Midbrain (tissue), 1 donor: ENCODE measurements at regions not wholly inside any gene's neighbourhood (a gene's known extent, or its start where the extent isn't known, plus 50 kb on each side); places are given as distances from the start of the nearest gene placed in this dataset.

Experiments used
- DNase-seq: peaks from one replicate; lab custom pipeline; 2025; lab: John Stamatoyannopoulos, UW

- no peak for DNase-seq
Measured at GRCh38 chrX:40278340-40279090, 180.8 kb upstream of the BCOR start.

- DNase-seq, result no peak
Measured at GRCh38 chrX:40277672-40278071, 179.9 kb upstream of the BCOR start.

DNA sequence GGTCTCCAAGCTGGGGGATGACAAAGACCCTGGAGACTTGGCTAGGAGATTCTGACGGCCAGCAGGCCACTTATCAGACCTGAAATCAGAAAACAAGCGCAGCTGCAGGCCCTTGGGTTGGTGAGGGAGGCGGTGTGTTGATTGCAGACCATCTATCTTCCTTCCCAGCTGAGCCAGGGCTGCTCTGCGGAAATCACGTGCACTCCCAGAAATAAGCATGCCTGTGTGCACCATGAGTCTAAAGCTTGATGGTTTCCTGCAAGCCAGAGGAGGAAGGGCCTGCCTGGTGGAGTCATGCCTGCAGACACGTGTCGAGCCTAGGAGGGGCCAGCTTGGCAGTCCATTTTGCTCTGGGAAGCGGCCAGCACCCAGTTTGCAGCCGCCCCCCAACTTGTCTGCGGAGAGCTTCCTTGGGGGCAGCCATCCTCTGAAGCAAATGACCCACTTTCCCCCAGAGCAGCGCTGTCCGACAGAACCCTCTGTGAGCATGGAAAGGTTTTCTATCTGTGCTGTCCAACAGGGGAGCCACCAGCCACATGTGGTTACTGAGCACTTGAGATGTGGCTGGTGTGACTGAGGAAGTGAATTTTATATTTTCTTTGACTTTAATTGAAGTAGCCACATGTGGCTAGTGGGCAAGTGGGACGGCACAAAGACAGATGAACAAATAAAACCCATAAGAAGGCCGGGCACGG, 175.7 kb upstream of the BCOR start:
- peak; percentile 4 for DNase-seq

GRCh38 chrX:40272776-40273175, 175.0 kb upstream of the BCOR start:
- DNase-seq, result no peak

- DNase-seq, result no peak
Measured at GRCh38 chrX:40272141-40272540, 174.4 kb upstream of the BCOR start.

GRCh38 chrX:40268188-40268520, 170.4 kb upstream of the BCOR start:
- no peak for DNase-seq

GRCh38 chrX:40267334-40268187, 169.8 kb upstream of the BCOR start:
- no peak for DNase-seq

DNA sequence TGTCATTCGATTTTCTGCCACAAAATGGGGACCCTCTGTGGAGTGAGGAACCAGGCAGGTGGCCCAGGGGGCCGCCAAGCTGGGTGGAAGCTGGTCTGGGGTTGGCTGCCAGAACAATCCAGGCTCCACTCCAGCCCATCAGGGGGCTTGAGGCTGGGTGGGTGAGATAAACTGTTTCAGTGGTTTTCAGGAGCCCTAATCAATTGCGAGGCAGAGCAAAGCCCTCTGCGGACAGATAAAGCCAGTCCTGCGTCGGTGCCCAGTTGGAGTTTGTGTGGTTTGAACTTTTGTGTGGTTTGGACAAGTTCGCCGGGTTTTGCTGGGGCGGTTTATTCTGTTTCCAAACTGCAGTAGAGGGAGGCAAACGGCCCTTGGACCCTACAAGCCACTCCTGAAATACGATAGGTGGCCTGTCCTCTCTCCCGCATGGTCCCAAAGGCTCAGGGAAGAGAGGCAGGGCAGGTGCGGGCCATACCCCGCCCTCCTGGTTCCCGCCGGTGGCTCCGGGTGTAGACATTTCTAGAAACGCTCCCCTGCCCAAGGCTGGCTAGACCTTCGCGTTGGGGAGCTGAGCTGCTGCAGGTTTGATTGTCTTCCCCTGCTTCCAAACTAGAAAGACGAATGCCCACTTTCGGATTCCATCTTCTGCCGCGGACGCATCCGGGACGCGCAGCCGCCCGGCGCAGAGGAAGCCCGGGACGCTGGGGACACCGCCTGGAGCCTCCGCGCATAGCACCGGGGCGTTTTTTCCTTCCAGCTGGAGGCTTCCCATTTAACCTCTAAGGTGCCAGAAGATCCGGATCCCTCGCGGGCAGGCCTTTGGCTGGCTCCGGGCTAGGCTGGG, 169.0 kb upstream of the BCOR start:
- peak; percentile 64 for DNase-seq

- DNase-seq, result no peak
Measured at GRCh38 chrX:40265936-40266335, 168.2 kb upstream of the BCOR start.

DNA sequence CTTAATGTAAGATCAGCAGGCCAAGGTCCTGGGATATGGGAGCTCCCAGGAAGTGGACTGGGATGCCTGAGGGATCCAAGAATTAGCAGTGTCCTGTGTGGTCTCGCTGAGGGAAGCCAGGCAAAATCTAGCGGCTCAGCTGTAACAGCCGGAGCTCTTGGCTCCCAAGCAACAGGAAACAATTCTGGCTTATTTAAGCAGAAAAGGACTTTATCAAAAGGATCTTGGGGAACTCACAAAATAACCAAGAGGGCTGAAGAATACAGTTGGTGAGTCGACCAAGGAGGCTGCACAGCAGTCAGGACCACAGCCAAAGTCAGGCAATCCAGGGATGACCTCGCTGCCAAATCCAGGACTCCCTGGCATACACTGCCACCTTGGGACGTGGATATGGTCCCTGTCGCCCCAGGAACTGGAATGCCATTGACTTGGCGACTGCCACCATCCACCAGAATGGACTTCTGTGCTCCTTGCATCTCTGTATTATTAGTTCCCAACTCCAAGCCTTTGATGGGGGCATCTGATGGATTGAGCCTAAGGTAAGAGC, 165.3 kb upstream of the BCOR start:
- DNase-seq, result no peak

DNA sequence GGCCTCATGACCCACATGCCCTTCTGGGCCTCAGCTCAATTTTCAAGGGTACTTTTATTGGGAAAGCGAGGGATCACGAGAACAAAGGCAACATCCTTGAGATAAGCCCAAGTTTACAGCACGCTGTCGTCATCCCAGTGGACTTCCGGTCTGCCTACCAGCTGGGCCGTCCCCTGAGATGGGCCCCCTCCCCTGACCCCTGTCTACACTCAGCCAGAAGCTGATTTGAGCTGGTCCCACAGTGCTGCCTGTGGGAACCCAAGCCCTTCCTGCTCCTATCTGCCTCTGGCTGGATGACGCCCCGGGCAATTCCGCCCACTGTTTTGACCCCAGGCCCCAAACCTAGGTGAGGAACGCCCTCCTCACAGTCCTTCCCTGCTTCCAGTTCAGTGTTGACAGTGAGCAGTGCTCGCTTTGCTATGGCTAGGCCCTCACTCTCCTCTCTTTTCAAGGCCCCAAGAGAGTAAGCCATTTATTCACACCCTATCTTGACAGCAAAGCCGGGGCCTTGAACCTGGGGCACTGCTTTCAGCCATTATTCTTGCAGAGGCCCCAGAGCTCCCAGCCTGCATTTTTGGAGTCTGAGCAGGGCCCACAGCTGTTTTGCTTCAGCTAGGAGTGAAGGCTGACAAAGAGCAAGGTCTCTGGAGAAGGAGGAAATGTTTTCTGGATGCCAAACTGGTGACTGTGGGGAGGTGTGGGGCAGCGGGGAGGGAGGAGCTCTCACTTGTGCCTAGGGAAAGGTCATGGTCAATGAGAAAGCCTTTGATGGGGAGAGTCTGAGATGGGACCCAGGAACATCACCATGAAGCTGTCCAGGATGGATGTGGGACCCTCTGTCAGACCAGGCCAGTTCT, 164.6 kb upstream of the BCOR start:
- no peak for DNase-seq

- DNase-seq, result no peak
Measured at GRCh38 chrX:40261833-40262156, 164.0 kb upstream of the BCOR start.

DNA sequence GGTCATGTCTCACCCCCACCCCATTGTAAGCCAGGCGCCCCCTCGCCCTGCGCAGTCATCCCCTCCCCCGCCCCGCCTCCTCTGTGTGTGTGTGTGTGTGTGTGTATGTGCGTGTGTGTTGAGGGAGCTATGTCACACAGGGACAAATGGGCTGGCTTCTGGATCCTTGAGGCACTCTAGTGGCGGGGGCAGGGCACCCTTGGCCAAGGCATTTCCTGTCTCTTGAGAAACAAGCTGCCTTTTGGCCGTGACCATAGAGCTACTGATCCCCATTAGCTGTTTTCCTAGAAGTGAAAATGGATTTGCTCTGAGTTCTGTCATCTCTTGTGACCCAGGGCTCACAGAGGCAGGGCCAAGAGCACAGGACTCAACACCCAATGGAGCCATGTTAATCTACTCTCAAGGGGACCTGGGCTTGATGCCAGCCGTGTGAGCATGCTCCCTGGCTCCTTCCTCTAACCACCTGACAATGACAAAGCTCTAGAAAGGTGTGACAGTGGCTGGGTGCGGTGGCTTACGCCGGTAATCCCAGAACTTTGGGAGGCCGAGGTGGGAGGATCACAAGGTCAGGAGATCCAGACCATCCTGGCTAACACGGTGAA, 162.5 kb upstream of the BCOR start:
- DNase-seq, result no peak

GRCh38 chrX:40258909-40259308, 161.2 kb upstream of the BCOR start:
- DNase-seq, result no peak

DNA sequence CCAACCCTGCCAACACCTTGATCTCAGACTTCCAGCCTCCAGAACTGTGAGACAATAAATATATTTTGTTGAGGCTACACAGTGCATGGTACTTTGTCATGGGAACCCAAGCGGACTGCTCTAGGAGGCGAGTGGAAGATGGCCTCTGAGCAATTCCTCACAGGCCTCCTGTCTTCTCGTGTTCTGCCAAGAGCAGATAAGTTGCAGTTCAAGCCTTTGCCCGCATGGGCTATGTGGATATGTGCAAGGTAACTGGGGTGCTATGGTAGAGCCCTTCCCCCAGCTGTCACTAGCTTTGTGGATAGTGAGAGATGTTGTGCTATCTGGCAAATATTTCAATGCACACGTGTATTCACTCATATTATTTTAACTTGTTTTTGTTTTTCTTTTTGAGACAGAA, 156.0 kb upstream of the BCOR start:
- no peak for DNase-seq

DNA sequence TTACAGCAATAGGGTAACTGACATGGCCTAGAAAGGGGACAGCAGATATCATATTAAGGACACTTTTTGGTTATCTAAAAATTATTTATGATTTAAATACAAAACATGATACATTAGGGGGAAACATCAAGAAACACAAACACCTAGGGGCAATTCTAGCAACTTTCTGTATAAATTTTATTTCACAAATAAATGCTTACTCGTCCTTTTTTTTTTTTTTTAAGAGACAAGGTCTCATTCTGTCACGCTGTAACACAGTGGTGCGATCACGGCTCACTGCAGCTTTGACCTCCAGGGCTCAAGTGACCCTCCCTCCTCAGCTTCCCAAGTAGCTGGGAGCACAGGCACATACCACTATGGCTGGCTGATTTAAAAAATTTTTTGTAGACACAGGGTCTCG, 151.8 kb upstream of the BCOR start:
- no peak for DNase-seq

DNA sequence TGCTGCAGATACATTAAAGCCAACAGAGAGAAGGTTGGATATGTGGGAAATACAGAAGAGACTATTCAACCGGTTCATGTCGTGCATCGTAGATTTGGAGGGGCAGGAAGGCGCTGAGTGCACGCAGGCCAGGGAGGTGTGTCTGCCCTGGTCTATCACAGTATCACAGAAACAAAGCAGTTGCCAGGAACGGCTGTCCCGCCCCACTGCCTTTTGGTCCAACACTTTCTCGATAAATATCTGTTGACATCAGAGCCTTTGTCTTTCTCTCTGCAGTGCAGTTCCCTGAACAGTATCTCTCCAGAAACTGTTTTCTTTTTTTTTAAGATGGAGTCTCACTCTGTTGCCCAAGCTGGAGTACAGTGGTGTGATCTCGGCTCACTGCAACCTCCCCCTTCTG, 151.1 kb upstream of the BCOR start:
- DNase-seq, result no peak

DNA sequence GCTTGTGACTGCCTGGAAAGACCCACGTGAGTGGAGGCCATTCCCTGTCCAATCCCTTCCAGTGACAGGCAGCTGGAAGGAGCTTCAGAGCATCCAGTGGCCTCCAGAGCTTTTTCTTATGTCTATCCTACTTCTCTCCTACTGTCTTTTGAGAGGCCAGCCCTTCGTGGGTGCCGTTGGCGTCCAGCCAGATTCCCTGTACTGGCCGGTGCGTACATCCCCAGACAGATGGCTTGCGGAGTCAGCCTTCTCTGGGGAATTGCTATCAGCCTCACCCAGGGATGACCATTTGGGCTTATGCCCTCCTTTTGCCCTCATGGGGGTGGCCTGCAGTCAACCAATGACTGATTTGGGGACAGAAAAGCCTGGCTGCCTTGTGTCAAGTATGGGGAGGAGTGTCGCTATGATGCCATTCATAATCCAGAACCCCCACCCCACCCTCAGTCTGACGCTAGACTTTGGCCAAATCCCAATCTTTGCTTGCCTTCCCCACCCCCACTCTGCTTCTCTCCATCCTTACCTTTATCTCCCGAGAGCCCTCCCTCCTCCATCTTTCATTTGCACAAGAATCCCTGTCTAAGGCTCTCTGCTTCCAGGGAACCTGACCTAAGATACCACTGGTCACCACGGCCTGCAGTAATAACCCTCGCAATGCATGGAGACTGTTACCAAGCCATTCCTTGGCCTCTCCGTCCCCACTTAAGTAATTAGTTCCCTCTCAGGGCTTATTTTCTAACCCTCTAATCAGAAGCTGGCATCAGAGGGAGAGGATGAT, 150.3 kb upstream of the BCOR start:
- no peak for DNase-seq

- DNase-seq, result no peak
Measured at GRCh38 chrX:40247382-40247781, 149.6 kb upstream of the BCOR start.
